Right atrium auricular region (tissue), 2 donors: ENCODE measurements at regions not wholly inside any gene's neighbourhood (a gene's known extent, or its start where the extent isn't known, plus 50 kb on each side); places are given as distances from the start of the nearest gene placed in this dataset.

Experiments
- DNase-seq: peaks from one replicate; pipeline ENCODE4 v3.0.0-alpha.2; 2019; ENCODE audit warnings: low spot score
- H3K27ac ChIP-seq, 2 donors: fragments of 200-600 bp; sonication (generic); 1 replicate in 1 of 2; 2 replicates in 1 of 2; pipeline ENCODE4 v1.5.1; 2016 to 2019
- H3K27me3 ChIP-seq, 2 donors: fragments of 200-600 bp; sonication (generic); one replicate each; pipeline versions ENCODE4 v1.5.1 to v1.6.0; 2017 to 2019
- H3K36me3 ChIP-seq: fragments of 200-600 bp; sonication (generic); one replicate; pipeline ENCODE4 v1.5.1; 2016
- H3K4me1 ChIP-seq, 2 donors: fragments of 200-600 bp; sonication (generic); one replicate each; pipeline versions ENCODE4 v1.5.1 to v1.6.0; 2017 to 2019
- H3K4me3 ChIP-seq, 2 donors: fragments of 200-600 bp; sonication (generic); 1 replicate in 1 of 2; 2 replicates in 1 of 2; pipeline ENCODE4 v1.5.1; 2017 to 2019; ENCODE audit warnings: mild to moderate bottlenecking in 1 of 2, moderate library complexity in 1 of 2
- H3K9me3 ChIP-seq, 2 donors: fragments of 200-600 bp; sonication (generic); one replicate each; pipeline ENCODE4 v1.5.1; 2019
- CTCF ChIP-seq, 2 donors: fragments of 200-600 bp; sonication (generic); IDR thresholded peaks; one replicate each; pipeline ENCODE4 v1.5.1; 2019; ENCODE audit warnings: antibody characterized with exemption in 2 of 2

- no peak for TF ChIP-seq CTCF (IDR thresholded peaks at IDR 0.05)
- Histone ChIP-seq H3K4me1 (no peaks in the 10 kb centered on the region), H3K27me3 (no peaks in the 10 kb centered on the region), H3K36me3 (no peaks in the 10 kb centered on the region), H3K9me3 (no peaks in the 10 kb centered on the region), H3K27ac (no peak overlapping the region), H3K4me3 (no peak overlapping the region)
- DNase-seq: no peak
Measured at GRCh38 chr4:104263100-104263499, 231.6 kb downstream of the CXXC4 start.

DNA sequence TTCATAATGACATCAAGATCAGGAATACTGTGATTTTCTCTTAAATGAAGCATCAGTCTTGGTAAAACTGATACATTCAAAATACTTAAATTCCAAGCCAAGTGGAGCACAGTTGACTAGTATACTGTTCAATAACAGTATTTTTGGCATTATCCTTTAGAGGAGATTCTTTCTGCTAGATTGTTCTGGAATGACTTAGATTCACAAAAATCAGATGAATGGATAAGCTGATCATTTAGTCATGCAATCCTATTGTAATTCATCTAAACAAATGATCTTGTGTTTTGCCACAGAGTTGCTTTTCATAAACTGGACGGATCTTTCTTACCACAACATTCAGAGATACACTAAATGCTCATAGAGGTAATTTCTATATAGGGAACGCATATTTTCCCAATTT, 232.0 kb downstream of the CXXC4 start:
- Histone ChIP-seq H3K27me3 (no peaks in the 10 kb centered on the region), H3K4me3 (no peak overlapping the region), H3K9me3 (no peaks in the 10 kb centered on the region), H3K36me3 (no peaks in the 10 kb centered on the region), H3K4me1 (no peaks in the 10 kb centered on the region), H3K27ac (no peak overlapping the region)
- no peak for DNase-seq
- TF ChIP-seq CTCF (IDR thresholded peaks at IDR 0.05): no peak

- no peaks in the 10 kb centered on the region for H3K4me1 ChIP-seq
- peaks cover 0 to 9% of the 10 kb centered on the region in 2 donors for H3K9me3 ChIP-seq
- H3K27me3 ChIP-seq: no peaks in the 10 kb centered on the region
- no peaks in the 10 kb centered on the region for H3K36me3 ChIP-seq
- no peak overlapping the region for H3K4me3 ChIP-seq
- no peak overlapping the region for H3K27ac ChIP-seq
- DNase-seq: no peak
- no peak for TF ChIP-seq CTCF (IDR thresholded peaks at IDR 0.05)
Measured at GRCh38 chr4:104248726-104249125, 246.0 kb downstream of the CXXC4 start.

DNA sequence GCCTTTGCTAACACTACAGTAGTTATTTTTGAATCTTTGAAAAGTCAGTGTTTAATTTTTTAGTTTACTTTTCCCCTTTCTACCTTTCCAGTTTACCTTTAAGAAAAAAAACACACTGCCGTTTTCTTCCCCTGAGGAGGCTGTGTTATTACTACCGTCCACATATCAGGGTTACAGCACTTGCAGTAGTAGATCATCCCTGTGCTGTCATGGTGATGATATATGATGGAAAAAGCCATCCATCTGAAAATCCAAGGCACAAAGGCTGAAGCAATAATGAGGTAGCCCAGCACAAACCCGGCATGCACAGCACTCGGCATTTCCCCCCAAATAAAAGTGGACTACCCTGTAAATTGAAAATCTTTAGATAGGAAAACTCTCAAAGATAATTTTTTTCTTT, 258.7 kb downstream of the CXXC4 start:
- Histone ChIP-seq H3K36me3 (no peaks in the 10 kb centered on the region), H3K4me1 (no peaks in the 10 kb centered on the region), H3K9me3 (no peaks in the 10 kb centered on the region), H3K27ac (no peak overlapping the region), H3K27me3 (no peaks in the 10 kb centered on the region), H3K4me3 (no peak overlapping the region)
- no peak for DNase-seq
- no peak for TF ChIP-seq CTCF (IDR thresholded peaks at IDR 0.05)

DNA sequence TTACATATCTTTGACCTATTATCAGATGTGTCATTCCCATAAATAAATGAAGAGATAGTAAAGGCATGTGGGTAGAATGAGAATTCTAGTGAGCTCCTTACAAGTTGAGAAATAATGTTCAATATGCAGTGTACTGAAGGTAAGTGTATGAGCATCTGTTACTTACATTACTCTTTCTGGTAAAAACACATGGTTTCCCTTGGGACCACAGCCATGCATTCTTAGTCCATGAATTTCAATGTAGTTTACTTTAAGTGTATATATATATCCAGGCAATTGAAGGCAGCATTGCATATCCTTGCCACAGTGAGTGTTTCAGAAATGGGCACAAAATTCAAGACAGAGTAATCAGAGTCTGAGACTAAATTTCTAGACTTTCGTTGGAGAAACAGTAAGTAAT, 277.2 kb downstream of the CXXC4 start:
- Histone ChIP-seq H3K4me3 (no peak overlapping the region), H3K36me3 (no peaks in the 10 kb centered on the region), H3K27me3 (no peaks in the 10 kb centered on the region), H3K27ac (no peak overlapping the region), H3K4me1 (no peaks in the 10 kb centered on the region), H3K9me3 (no peaks in the 10 kb centered on the region)
- DNase-seq: no peak
- no peak for TF ChIP-seq CTCF (IDR thresholded peaks at IDR 0.05)

- no peak overlapping the region for H3K27ac ChIP-seq
- H3K4me3 ChIP-seq: no peak overlapping the region
- H3K4me1 ChIP-seq: no peaks in the 10 kb centered on the region
- no peaks in the 10 kb centered on the region for H3K36me3 ChIP-seq
- no peaks in the 10 kb centered on the region for H3K9me3 ChIP-seq
- TF ChIP-seq CTCF (IDR thresholded peaks at IDR 0.05): no peak
- no peak for DNase-seq
- H3K27me3 ChIP-seq: no peaks in the 10 kb centered on the region
Measured at GRCh38 chr4:104211657-104212056, 283.0 kb downstream of the CXXC4 start.
